Stomach (tissue), 8 donors: ENCODE measurements at regions not wholly inside any gene's neighbourhood (a gene's known extent, or its start where the extent isn't known, plus 50 kb on each side); places are given as distances from the start of the nearest gene placed in this dataset.

ENCODE experiments used
- DNase-seq, 2 donors: peaks; one replicate each; pipeline versions ENCODE4 v3.0.0 to v3.0.0-alpha.2; 2013 to 2019
- H3K27ac ChIP-seq, 5 donors: fragments of 200-600 bp in 4 of 5; sonication (generic) in 4 of 5; one replicate each; pipeline ENCODE4 v1.5.1; 2013 to 2019; ENCODE audit warnings: mild to moderate bottlenecking in 1 of 5, moderate library complexity in 1 of 5
- H3K27me3 ChIP-seq, 3 donors: fragments of 200-600 bp; sonication (generic); one replicate each; pipeline ENCODE4 v1.5.1; 2017 to 2019; ENCODE audit warnings: mixed run types in 1 of 3
- H3K36me3 ChIP-seq, 4 donors: fragments of 200-600 bp; sonication (generic); 1 replicate in 3 of 4; 2 replicates in 1 of 4; pipeline ENCODE4 v1.5.1; 2016 to 2019
- H3K4me1 ChIP-seq, 4 donors: fragments of 200-600 bp; sonication (generic); one replicate each; pipeline ENCODE4 v1.5.1; 2016 to 2019
- H3K4me3 ChIP-seq, 4 donors: fragments of 200-600 bp; sonication (generic) in 3 of 4; one replicate each; pipeline ENCODE4 v1.5.1; 2016 to 2019; ENCODE audit warnings: mild to moderate bottlenecking in 1 of 4
- H3K9me3 ChIP-seq, 4 donors: fragments of 200-600 bp; sonication (generic); one replicate each; pipeline ENCODE4 v1.5.1; 2016 to 2019
- EP300 ChIP-seq: sonication (generic); formaldehyde crosslinking; IDR thresholded peaks from one replicate; pipeline ENCODE4 v1.6.1; 2017; ENCODE audit warnings: antibody characterized with exemption
- POLR2A ChIP-seq, 4 donors: fragments of 450-650 bp; IDR thresholded peaks; one replicate each; pipeline ENCODE4 v1.6.1; 2016; ENCODE audit warnings: antibody characterized with exemption in 4 of 4, control low read depth in 2 of 4, mild to moderate bottlenecking in 1 of 4, moderate library complexity in 1 of 4
- POLR2AphosphoS5 ChIP-seq, 3 donors: sonication (generic); formaldehyde crosslinking; IDR thresholded peaks; one replicate each; pipeline ENCODE4 v1.6.1; 2016; ENCODE audit warnings: antibody characterized with exemption in 3 of 3
- WGBS, 5 donors: extraction: QIAGEN DNeasy Blood & Tissue Kit in 3 of 5; methylation state at CpG; one replicate each; pipeline versions ENCODE4 v1.1.5 to v1.1.7; 2013 to 2018; 5-methylcytosine and 5-hydroxymethylcytosine counted together
- intact Hi-C: fragments of 100-400 bp; cut with DNase I; formaldehyde crosslinking; loops from one replicate; pipeline ENCODE4 v1.15.1; 2023; ENCODE audit warnings: low total_unique reads
- TF ChIP-seq, protein P1 (sequence below), 7 experiments: fragments of 450-650 bp in 4 of 7; fragments of 200-600 bp in 3 of 7; sonication (generic) in 3 of 7; IDR thresholded peaks; one replicate each; pipeline ENCODE4 v1.5.1; 2016 to 2019; ENCODE audit warnings: antibody characterized with exemption in 7 of 7, control low read depth in 2 of 7, mild to moderate bottlenecking in 1 of 7
- donor health status: healthy with polysubstance abuse.
- donor health status: Bipolar disorder and iron deficiency.
- donor health status: healthy.

DNA sequence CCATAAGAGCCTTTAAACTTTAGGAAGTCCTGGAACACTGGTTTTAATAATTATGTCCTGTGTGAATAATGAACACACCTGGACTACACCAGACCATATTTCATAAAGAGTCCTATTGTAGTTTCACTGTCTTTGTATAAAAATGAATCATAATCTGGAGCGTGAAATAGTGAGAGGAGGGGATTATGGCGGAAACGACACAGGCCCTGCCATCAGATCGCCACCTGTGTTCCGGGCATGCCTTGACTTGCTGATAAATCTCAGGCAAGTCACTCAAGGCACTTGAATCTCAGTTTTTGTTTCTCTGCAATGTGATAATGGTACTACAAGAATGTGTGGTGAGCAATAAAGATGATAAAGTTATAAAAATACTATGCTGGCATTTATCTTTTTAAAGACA, 995.5 kb downstream of the MCTP2 start:
- 90 to 97% (median 95%) methylated on average over 5 of the region's 5 CpGs for WGBS, 5 donors
- intact Hi-C loops, result no loop called here
- no peak overlapping the region for H3K4me3 ChIP-seq
- TF ChIP-seq, protein P1, sequence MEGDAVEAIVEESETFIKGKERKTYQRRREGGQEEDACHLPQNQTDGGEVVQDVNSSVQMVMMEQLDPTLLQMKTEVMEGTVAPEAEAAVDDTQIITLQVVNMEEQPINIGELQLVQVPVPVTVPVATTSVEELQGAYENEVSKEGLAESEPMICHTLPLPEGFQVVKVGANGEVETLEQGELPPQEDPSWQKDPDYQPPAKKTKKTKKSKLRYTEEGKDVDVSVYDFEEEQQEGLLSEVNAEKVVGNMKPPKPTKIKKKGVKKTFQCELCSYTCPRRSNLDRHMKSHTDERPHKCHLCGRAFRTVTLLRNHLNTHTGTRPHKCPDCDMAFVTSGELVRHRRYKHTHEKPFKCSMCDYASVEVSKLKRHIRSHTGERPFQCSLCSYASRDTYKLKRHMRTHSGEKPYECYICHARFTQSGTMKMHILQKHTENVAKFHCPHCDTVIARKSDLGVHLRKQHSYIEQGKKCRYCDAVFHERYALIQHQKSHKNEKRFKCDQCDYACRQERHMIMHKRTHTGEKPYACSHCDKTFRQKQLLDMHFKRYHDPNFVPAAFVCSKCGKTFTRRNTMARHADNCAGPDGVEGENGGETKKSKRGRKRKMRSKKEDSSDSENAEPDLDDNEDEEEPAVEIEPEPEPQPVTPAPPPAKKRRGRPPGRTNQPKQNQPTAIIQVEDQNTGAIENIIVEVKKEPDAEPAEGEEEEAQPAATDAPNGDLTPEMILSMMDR (IDR thresholded peaks at IDR 0.05), result no peak
- TF ChIP-seq EP300 (no peak), POLR2AphosphoS5 (IDR thresholded peaks at IDR 0.05) (no peak), POLR2A (IDR thresholded peaks at IDR 0.05) (no peak)
- no peak for DNase-seq
- H3K9me3 ChIP-seq, result peaks cover 3 to 25% (median 9%) of the 10 kb centered on the region in 4 donors
- no peaks in the 10 kb centered on the region for H3K4me1 ChIP-seq
- H3K27me3 ChIP-seq, result no peaks in the 10 kb centered on the region
- H3K36me3 ChIP-seq, result no peaks in the 10 kb centered on the region
- H3K27ac ChIP-seq, result no peak overlapping the region

DNA sequence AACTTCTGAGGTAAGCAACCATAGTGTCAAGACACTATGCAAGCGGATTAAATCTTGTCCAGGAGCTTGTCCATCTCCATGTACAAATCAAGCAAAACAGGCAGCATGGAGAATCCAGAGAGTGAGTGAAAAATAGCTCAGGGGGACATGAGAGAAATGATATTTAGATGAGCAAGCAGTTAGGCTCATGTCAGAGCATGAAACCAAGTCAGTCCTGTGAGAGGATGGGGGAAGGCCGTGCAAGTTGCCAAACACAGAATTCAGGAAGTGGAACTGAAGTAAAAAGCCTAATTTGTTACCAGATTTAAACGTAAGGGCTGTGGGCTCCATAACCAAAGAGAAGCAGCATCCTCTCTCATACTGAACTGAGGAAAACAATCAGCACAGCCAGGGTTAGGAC, 995.9 kb downstream of the MCTP2 start:
- TF ChIP-seq POLR2AphosphoS5 (IDR thresholded peaks at IDR 0.05) (no peak), EP300 (no peak), POLR2A (IDR thresholded peaks at IDR 0.05) (no peak)
- TF ChIP-seq, protein P1 (IDR thresholded peaks at IDR 0.05), result no peak

DNA sequence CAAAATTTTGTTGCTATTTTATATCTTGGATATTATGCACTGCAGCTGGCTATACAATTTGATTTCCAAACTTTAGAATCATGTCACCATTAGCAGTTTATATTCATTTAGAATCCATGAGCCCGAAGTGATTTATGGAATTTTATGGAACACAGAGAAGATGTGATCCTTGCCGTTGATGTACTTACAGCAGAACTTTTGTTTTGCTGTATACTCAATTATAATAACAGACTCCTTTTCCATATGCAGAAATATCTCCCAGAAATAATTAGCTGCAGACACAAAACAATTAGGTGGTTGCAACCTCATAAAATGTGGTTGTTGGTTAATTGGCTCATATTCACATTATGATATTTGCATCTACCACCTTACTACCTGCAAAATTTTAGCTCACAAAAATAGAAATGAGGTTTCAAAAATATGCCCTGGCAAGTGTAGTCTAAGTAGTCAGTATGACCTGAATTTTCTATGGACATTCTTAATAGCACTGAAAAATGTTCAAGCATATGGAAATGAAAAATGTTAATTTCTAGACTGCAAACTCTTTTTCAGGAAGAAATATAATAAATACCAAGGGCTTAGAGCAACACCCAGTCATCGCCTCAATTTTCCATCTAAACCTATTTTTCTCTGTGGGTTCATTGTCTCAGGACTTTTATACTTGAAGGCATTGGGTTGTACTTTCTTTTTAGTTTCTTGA, 997.6 kb downstream of the MCTP2 start:
- TF ChIP-seq, protein P1 (IDR thresholded peaks at IDR 0.05), result no peak
- TF ChIP-seq POLR2AphosphoS5 (IDR thresholded peaks at IDR 0.05) (no peak), EP300 (no peak), POLR2A (IDR thresholded peaks at IDR 0.05) (no peak)
- Histone ChIP-seq H3K36me3 (no peaks in the 10 kb centered on the region), H3K4me3 (no peak overlapping the region), H3K27me3 (no peaks in the 10 kb centered on the region), H3K27ac (no peak overlapping the region), H3K4me1 (no peaks in the 10 kb centered on the region), H3K9me3 (peaks cover 0 to 10% (median 3%) of the 10 kb centered on the region in 4 donors)
- intact Hi-C loops, result no loop called here
- DNase-seq, result no peak
- 81 to 93% (median 87%) methylated on average over 3 of the region's 3 CpGs for WGBS, 5 donors

More for the DNA sequence above, 995.9 kb downstream of the MCTP2 start:
- no peaks in the 10 kb centered on the region for H3K36me3 ChIP-seq
- intact Hi-C loops, result no loop called here
- H3K27ac ChIP-seq, result no peak overlapping the region
- H3K27me3 ChIP-seq, result no peaks in the 10 kb centered on the region
- WGBS, 5 donors, result 65 to 74% (median 67%) methylated on average over 3 of the region's 3 CpGs
- H3K9me3 ChIP-seq, result peaks cover 3 to 21% (median 9%) of the 10 kb centered on the region in 4 donors
- H3K4me1 ChIP-seq, result no peaks in the 10 kb centered on the region
- no peak for DNase-seq
- H3K4me3 ChIP-seq, result no peak overlapping the region

DNA sequence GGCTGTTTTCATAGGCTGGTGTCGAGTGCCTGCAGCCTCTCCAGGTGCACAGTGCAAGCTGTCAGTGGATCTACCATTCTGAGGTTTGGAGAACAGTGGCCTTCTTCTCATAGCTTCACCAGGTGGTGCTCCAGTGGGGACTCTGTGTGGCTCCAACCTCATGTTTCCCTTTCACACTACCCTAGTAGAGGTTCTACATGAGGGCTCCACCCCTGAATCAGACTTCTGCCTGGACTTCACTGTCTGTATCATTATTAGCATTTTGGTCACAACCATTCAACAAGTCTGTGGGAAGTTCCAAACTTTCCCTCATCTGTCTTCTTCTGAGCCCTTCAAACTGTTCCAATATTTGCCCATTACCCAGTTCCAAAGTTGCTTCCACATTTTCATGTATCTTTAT, 1003.7 kb downstream of the MCTP2 start:
- no peaks in the 10 kb centered on the region for H3K27me3 ChIP-seq
- intact Hi-C loops, result no loop called here
- DNase-seq, result no peak
- no peaks in the 10 kb centered on the region for H3K4me1 ChIP-seq
- WGBS, 5 donors, result 80 to 100% (median 93%) methylated on average over 1 of the region's 1 CpG
- peaks cover 0 to 23% (median 14%) of the 10 kb centered on the region in 4 donors for H3K9me3 ChIP-seq
- no peak overlapping the region for H3K4me3 ChIP-seq
- no peak for TF ChIP-seq POLR2A (IDR thresholded peaks at IDR 0.05)
- TF ChIP-seq, protein P1 (IDR thresholded peaks at IDR 0.05), result no peak
- no peak for TF ChIP-seq POLR2AphosphoS5 (IDR thresholded peaks at IDR 0.05)
- TF ChIP-seq EP300, result no peak
- H3K27ac ChIP-seq, result no peak overlapping the region
- H3K36me3 ChIP-seq, result no peaks in the 10 kb centered on the region
